H1 (cell line): ENCODE measurements at regions not wholly inside any gene's neighbourhood (a gene's known extent, or its start where the extent isn't known, plus 50 kb on each side); places are given as distances from the start of the nearest gene placed in this dataset.

ENCODE experiments used
- CTCF ChIA-PET: fragments of 300-600 bp; sonication (Branson Sonifier 250); formaldehyde crosslinking; loops from one replicate; lab custom pipeline; 2021; ENCODE audit not compliant: partially characterized antibody; lab: Charles Lee
- POLR2A ChIA-PET: fragments of 300-600 bp; sonication (Branson Sonifier 250); formaldehyde crosslinking; loops from one replicate; lab custom pipeline; 2021; ENCODE audit warnings: inconsistent platforms; ENCODE audit not compliant: partially characterized antibody; lab: Charles Lee
- DNase-seq, 2 experiments: peaks; one replicate each; pipeline versions ENCODE4 v3.0.0 to v3.0.0-alpha.2; 2010 to 2022; ENCODE audit warnings: low spot score in 2 of 2, low read depth in 1 of 2, mixed read lengths in 1 of 2
- FAIRE-seq: peaks from 2 replicates; lab custom pipeline; 2011; peaks lifted over from hg19 to GRCh38; lab: Jason Lieb, UNC
- H2AFZ ChIP-seq: 2 replicates; pipeline ENCODE4 v1.8.1; 2012; ENCODE audit warnings: low read length, inconsistent platforms
- H2AK5ac ChIP-seq: 2 replicates; pipeline ENCODE4 v1.6.1; 2013; ENCODE audit warnings: low read depth, low read length
- H2BK120ac ChIP-seq: replicated peaks from 2 replicates; pipeline ENCODE3; 2013; ENCODE audit warnings: low read depth, low read length, inconsistent platforms
- H2BK12ac ChIP-seq: 2 replicates; pipeline ENCODE4 v1.6.1; 2013; ENCODE audit warnings: low read depth, low read length
- H2BK15ac ChIP-seq: 2 replicates; pipeline ENCODE4 v1.6.1; 2013; ENCODE audit warnings: low read length
- H2BK20ac ChIP-seq: 2 replicates; pipeline ENCODE4 v1.6.1; 2013; ENCODE audit warnings: low read length
- H2BK5ac ChIP-seq: 2 replicates; pipeline ENCODE4 v1.6.1; 2013; ENCODE audit warnings: low read depth, low read length
- H3K14ac ChIP-seq: 2 replicates; pipeline ENCODE4 v1.6.1; 2013; ENCODE audit warnings: inconsistent platforms; ENCODE audit not compliant: insufficient read length
- H3K18ac ChIP-seq: 2 replicates; pipeline ENCODE4 v1.6.1; 2013; ENCODE audit warnings: low read length; ENCODE audit errors: extremely low read depth
- H3K23ac ChIP-seq: 2 replicates; pipeline ENCODE4 v1.6.1; 2013; ENCODE audit warnings: inconsistent platforms; ENCODE audit not compliant: insufficient read length
- H3K23me2 ChIP-seq: 2 replicates; pipeline ENCODE4 v1.6.1; 2013; ENCODE audit warnings: low read depth, low read length
- H3K27ac ChIP-seq: 2 replicates; pipeline ENCODE4 v1.6.1; 2011; ENCODE audit warnings: low read depth, low read length, inconsistent platforms
- H3K27me3 ChIP-seq, 4 experiments: replicated peaks in 1 of 4; 1 replicate in 1 of 4; 2 replicates in 3 of 4; pipeline versions ENCODE4 v1.6.1 to v1.8.1; 2011 to 2013; ENCODE audit warnings: low read length in 3 of 4, mild to moderate bottlenecking in 3 of 4, inconsistent platforms in 2 of 4, mixed read lengths in 2 of 4, moderate library complexity in 1 of 4; ENCODE audit not compliant: control insufficient read depth in 3 of 4, insufficient read depth in 3 of 4; ENCODE audit errors: extremely low read depth in 1 of 4
- H3K36me3 ChIP-seq, 4 experiments: 2 replicates each; pipeline versions ENCODE4 v1.6.1 to v1.8.1; 2011 to 2013; ENCODE audit warnings: mild to moderate bottlenecking in 4 of 4, low read length in 3 of 4, moderate library complexity in 2 of 4, control low read depth in 1 of 4, inconsistent platforms in 1 of 4; ENCODE audit not compliant: insufficient read depth in 4 of 4, control insufficient read depth in 2 of 4
- H3K4ac ChIP-seq: replicated peaks from 2 replicates; pipeline ENCODE3; 2013; ENCODE audit warnings: low read length, low read depth, mixed read lengths, inconsistent platforms; ENCODE audit not compliant: insufficient read length
- H3K4me1 ChIP-seq, 4 experiments: replicated peaks in 1 of 4; 1 replicate in 1 of 4; 2 replicates in 3 of 4; pipeline versions ENCODE4 v1.6.1 to v1.8.1; 2011 to 2013; ENCODE audit warnings: low read length in 3 of 4, inconsistent platforms in 2 of 4, mixed read lengths in 1 of 4; ENCODE audit not compliant: insufficient read depth in 4 of 4, control insufficient read depth in 3 of 4
- H3K4me2 ChIP-seq, 2 experiments: 2 replicates each; pipeline versions ENCODE4 v1.6.1 to v1.8.1; 2011 to 2013; ENCODE audit warnings: low read depth in 2 of 2, low read length in 2 of 2, control low read depth in 1 of 2, inconsistent platforms in 1 of 2, mild to moderate bottlenecking in 1 of 2; ENCODE audit not compliant: insufficient read depth in 1 of 2
- H3K4me3 ChIP-seq, 4 experiments: fragments of 200-600, 300-600 bp in 1 of 4; sonication (generic), shearing (Covaris generic), sonication (Bioruptor Twin) in 1 of 4; 2 replicates each; pipeline versions ENCODE4 v1.5.1 to v1.8.1; 2011 to 2016; ENCODE audit warnings: low read length in 4 of 4, low read depth in 3 of 4, control low read depth in 2 of 4, inconsistent platforms in 2 of 4, mild to moderate bottlenecking in 2 of 4, mixed read lengths in 1 of 4, moderate library complexity in 1 of 4; ENCODE audit not compliant: insufficient read depth in 2 of 4; ENCODE audit errors: extremely low read depth in 1 of 4
- H3K56ac ChIP-seq: replicated peaks from 2 replicates; pipeline ENCODE3; 2013; ENCODE audit warnings: low read depth, mild to moderate bottlenecking, mixed read lengths, low read length, inconsistent platforms; ENCODE audit not compliant: insufficient read length
- H3K79me1 ChIP-seq: 2 replicates; pipeline ENCODE4 v1.6.1; 2013; ENCODE audit warnings: low read depth, low read length, control low read depth
- H3K79me2 ChIP-seq, 2 experiments: 2 replicates each; pipeline versions ENCODE4 v1.6.1 to v1.8.1; 2012 to 2013; ENCODE audit warnings: low read length in 2 of 2, mild to moderate bottlenecking in 2 of 2, inconsistent platforms in 1 of 2; ENCODE audit not compliant: insufficient read depth in 2 of 2, control insufficient read depth in 1 of 2
- H3K9ac ChIP-seq, 4 experiments: replicated peaks in 1 of 4; 1 replicate in 1 of 4; 2 replicates in 3 of 4; pipeline versions ENCODE4 v1.6.1 to v1.8.1; 2011 to 2013; ENCODE audit warnings: low read depth in 3 of 4, low read length in 3 of 4, control low read depth in 2 of 4, mild to moderate bottlenecking in 2 of 4, moderate library complexity in 2 of 4, inconsistent platforms in 1 of 4; ENCODE audit errors: extremely low read depth in 1 of 4
- H3K9me3 ChIP-seq, 2 experiments: 2 replicates each; pipeline versions ENCODE4 v1.6.1 to v1.8.1; 2012 to 2013; ENCODE audit warnings: mild to moderate bottlenecking in 2 of 2, moderate library complexity in 2 of 2, control low read depth in 1 of 2, inconsistent platforms in 1 of 2, low read depth in 1 of 2, low read length in 1 of 2, mixed read lengths in 1 of 2; ENCODE audit not compliant: insufficient read depth in 2 of 2
- H4K20me1 ChIP-seq, 2 experiments: replicated peaks in 1 of 2; 2 replicates each; pipeline versions ENCODE3 to v1.8.1; 2011 to 2013; ENCODE audit warnings: inconsistent platforms in 2 of 2, low read length in 2 of 2, mild to moderate bottlenecking in 1 of 2; ENCODE audit not compliant: insufficient read depth in 2 of 2, control insufficient read depth in 1 of 2
- H4K5ac ChIP-seq: 2 replicates; pipeline ENCODE4 v1.6.1; 2013; ENCODE audit warnings: low read length, low read depth, mixed read lengths, inconsistent platforms; ENCODE audit not compliant: insufficient read length
- H4K8ac ChIP-seq: 2 replicates; pipeline ENCODE4 v1.8.0; 2013; ENCODE audit warnings: mild to moderate bottlenecking, moderate library complexity, low read length, inconsistent platforms; ENCODE audit not compliant: insufficient read depth; ENCODE audit errors: extremely low read depth
- H4K91ac ChIP-seq: replicated peaks from 2 replicates; pipeline ENCODE3; 2013; ENCODE audit warnings: low read length, mixed read lengths, inconsistent platforms; ENCODE audit not compliant: insufficient read length
- HDAC2 ChIP-seq, 2 experiments: fragments of 300-600 bp in 1 of 2; sonication (generic) in 1 of 2; IDR thresholded peaks; 2 replicates each; pipeline ENCODE4 v1.6.1; 2011 to 2012; ENCODE audit warnings: low read depth in 2 of 2, low read length in 2 of 2, mild to moderate bottlenecking in 2 of 2, moderate library complexity in 2 of 2, borderline replicate concordance in 1 of 2, inconsistent platforms in 1 of 2
- KDM4A ChIP-seq: IDR thresholded peaks from one replicate; pipeline ENCODE4 v1.7.1; 2012; ENCODE audit warnings: low read depth, mild to moderate bottlenecking, moderate library complexity, low read length, inconsistent platforms; ENCODE audit not compliant: severe bottlenecking
- TCF12 ChIP-seq: IDR thresholded peaks from 2 replicates; pipeline ENCODE4 v1.6.1; 2011; ENCODE audit warnings: low read depth, mild to moderate bottlenecking, low read length
- WGBS, 2 experiments: shearing (Covaris generic) in 1 of 2; methylation state at CpG; one replicate each; pipeline versions ENCODE4 v1.1.6 to v1.1.7; 2013 to 2015; ENCODE audit warnings: low lambda C conversion rate in 2 of 2, mixed read lengths in 2 of 2, inconsistent platforms in 1 of 2, low coverage in 1 of 2, missing lambda C conversion rate in 1 of 2; ENCODE audit not compliant: insufficient replicate concordance in 2 of 2, insufficient coverage in 1 of 2, insufficient read length in 1 of 2; ENCODE audit errors: extremely low coverage in 1 of 2, missing lambda C conversion rate in 1 of 2; 5-methylcytosine and 5-hydroxymethylcytosine counted together
- TF ChIP-seq, protein P1 (sequence below): IDR thresholded peaks from 2 replicates; pipeline ENCODE4 v1.6.1; 2012; ENCODE audit warnings: low read length, inconsistent platforms

DNA sequence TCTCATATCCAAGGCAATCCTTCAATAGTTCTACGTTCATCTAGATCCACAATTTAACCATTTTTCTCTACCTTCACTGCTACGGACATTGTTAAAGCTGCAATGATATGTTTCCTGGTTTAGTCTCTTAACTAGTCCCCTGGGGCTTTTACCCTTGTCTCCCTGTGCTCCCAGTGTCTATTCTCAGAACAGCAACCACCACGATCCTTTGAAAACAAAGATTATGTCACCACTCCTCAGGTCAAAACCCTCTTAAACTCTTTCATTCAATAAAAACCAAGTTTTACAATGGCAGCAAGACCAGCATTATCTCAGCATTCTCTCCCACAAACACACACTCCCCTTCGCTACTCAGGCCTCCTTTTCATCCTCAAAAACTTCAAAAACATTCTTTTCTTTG, 298.2 kb upstream of the CHST9 start:
- H2AK5ac ChIP-seq: no peak overlapping the region
- H3K79me1 ChIP-seq: no peaks in the 10 kb centered on the region
- H3K4me3 ChIP-seq: no peak overlapping the region
- H3K36me3 ChIP-seq: no peaks in the 10 kb centered on the region
- peaks cover 0 to 4% (median 0%) of the 10 kb centered on the region in 4 experiments; a peak in 1 of 7 replicates for H3K4me1 ChIP-seq
- no peak for FAIRE-seq
- DNase-seq: no peak
- H3K23me2 ChIP-seq: no peaks in the 10 kb centered on the region
- no peaks in the 10 kb centered on the region for H3K27me3 ChIP-seq
- H3K23ac ChIP-seq: no peak overlapping the region
- 89 to 100% methylated on average over 1 to 4 of the region's 4 CpGs for WGBS, 2 experiments
- H3K9ac ChIP-seq: no peak overlapping the region
- H3K14ac ChIP-seq: no peak overlapping the region
- H2BK20ac ChIP-seq: no peak overlapping the region
- H2BK12ac ChIP-seq: no peak overlapping the region
- H3K27ac ChIP-seq: no peak overlapping the region
- 0 out of 2 replicates have a peak overlapping the region, but pooled peaks have one; percentile 24 for H2AFZ ChIP-seq
- no peaks in the 10 kb centered on the region for H3K9me3 ChIP-seq
- no peak overlapping the region for H3K18ac ChIP-seq
- no peaks in the 10 kb centered on the region for H3K79me2 ChIP-seq
- TF ChIP-seq, protein P1, sequence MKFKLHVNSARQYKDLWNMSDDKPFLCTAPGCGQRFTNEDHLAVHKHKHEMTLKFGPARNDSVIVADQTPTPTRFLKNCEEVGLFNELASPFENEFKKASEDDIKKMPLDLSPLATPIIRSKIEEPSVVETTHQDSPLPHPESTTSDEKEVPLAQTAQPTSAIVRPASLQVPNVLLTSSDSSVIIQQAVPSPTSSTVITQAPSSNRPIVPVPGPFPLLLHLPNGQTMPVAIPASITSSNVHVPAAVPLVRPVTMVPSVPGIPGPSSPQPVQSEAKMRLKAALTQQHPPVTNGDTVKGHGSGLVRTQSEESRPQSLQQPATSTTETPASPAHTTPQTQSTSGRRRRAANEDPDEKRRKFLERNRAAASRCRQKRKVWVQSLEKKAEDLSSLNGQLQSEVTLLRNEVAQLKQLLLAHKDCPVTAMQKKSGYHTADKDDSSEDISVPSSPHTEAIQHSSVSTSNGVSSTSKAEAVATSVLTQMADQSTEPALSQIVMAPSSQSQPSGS: no peak
- TF ChIP-seq KDM4A (no peak), TCF12 (no peak), HDAC2 (IDR thresholded peaks at IDR 0.05; ENCODE audit: borderline replicate concordance in 1 of 2, low read depth in 2 of 2, low read length in 2 of 2) (no peak)
- no peak overlapping the region for H3K56ac ChIP-seq
- no peak overlapping the region for H3K4ac ChIP-seq
- no peak overlapping the region for H2BK15ac ChIP-seq
- ChIA-PET CTCF (no interaction called here), POLR2A (interaction anchor here (2.2 kb wide), 1 partner anchor 9 kb away, joined by 6 read pairs; no protein-coding TSS in a partner anchor)
- no peak overlapping the region for H4K8ac ChIP-seq
- no peak overlapping the region for H2BK120ac ChIP-seq
- H4K20me1 ChIP-seq: no peaks in the 10 kb centered on the region
- H3K4me2 ChIP-seq: no peak overlapping the region
- no peak overlapping the region for H4K91ac ChIP-seq
- no peak overlapping the region for H2BK5ac ChIP-seq
- no peak overlapping the region for H4K5ac ChIP-seq
